HFF-Myc (cell line): ENCODE measurements at regions not wholly inside any gene's neighbourhood (a gene's known extent, or its start where the extent isn't known, plus 50 kb on each side); places are given as distances from the start of the nearest gene placed in this dataset.
"Not testable (repeated sequence)": the region's sequence is repeated elsewhere in the genome, so short reads cannot be mapped to it uniquely, and the experiment has no call there.

Experiments used
- DNase-seq: peaks from one replicate; pipeline ENCODE4 v3.0.0-alpha.2; 2011; ENCODE audit warnings: low read depth; ENCODE audit errors: extremely low read depth
- H3K4me3 ChIP-seq: replicated peaks from 2 replicates; pipeline ENCODE4 v1.5.1; 2011; ENCODE audit warnings: low read depth, mild to moderate bottlenecking, control low read depth, low read length

GRCh38 chr2:87531968-87532715 is 215.7 kb upstream of the PLGLB2 start:
- not testable (repeated sequence) for H3K4me3 ChIP-seq, DNase-seq

DNA sequence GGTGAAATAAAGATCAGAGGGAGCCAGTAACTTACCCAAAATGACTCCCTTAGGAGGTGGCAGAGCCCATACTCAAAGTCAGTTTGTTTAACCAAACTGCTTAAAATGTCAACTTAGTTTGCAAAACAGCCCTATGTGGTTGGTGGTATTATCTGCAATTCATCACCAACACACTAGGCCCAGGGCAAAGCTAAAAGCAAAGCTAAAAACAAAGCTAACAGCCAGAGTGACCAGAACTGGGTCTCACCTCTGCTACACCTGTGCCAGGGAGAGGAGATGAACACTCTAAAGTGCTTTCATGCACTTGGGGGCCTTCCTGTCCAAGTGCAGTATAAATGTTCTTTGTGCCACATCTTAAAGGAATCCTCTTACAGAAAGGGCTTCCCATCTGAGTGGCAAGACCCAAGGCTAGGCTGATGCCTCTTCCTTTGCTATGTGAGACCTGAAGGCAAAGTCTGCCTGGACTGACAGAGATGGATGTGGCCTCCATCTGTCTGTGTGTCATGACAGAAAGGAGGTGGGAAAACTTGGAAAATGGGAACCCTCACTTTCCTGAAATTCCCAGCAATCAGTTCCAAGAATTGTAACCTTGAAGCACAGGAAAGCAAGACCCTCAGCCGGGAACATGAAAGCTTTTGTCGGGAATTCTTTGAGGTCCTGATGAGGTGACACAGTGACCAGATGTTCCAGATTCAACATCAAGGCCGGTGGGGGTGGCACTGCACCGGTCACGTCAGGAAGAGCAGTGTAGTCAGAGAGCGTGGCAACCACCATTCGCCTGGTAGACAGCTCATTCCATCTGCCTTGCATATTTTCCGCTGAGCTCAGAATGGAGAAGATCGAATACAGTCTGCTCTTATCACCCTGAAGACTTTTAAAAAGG is 214.3 kb upstream of the PLGLB2 start:
- H3K4me3 ChIP-seq = not testable (repeated sequence)
- DNase-seq = peak; percentile 36

- H3K4me3 ChIP-seq, DNase-seq: not testable (repeated sequence)
These were observed 213.5 kb upstream of the PLGLB2 start for GRCh38 chr2:87534273-87534889.

GRCh38 chr2:87536427-87536826 is 211.5 kb upstream of the PLGLB2 start:
- DNase-seq, H3K4me3 ChIP-seq: not testable (repeated sequence)

DNA sequence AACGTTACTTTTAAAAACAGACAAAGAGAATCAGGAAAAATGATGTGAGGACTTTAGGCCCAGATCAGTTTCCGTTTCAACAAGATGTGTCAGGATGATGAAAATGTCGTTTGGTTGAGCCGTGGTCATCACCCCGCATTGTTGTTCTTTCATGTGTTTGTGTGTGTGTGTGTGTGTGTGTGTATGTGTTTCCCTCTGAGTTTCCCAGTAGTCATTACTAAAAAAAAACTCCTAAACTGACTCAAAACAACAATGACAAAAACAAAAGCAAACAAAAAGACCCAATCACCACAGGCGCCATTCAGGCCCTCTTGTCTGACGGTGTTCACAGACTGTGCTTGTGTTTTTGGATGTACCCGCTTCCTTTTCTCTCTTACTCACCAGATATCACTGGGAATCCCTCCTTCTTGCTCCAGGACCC is 210.6 kb upstream of the PLGLB2 start:
- not testable (repeated sequence) for DNase-seq, H3K4me3 ChIP-seq

DNA sequence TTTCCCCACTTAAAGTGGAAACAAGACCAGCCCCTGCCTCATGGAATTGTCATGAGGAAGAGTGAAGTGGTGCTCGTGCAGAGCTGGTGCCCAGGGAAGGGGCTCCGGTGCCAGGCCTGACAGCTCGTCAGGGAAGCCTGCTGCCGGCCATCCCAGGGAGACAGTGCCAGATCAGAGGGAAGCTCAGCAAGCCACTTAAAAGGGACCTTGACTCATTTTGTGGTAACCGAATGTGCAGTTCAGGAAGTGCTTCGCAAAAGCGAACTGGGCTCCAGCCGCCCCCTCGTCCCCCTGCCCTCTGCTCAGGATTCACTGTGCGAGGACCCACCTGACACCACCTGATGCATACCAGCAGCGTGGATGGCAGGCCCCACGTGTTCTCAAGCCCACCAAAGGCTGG is 209.6 kb upstream of the PLGLB2 start:
- H3K4me3 ChIP-seq, DNase-seq: not testable (repeated sequence)

GRCh38 chr2:87539151-87539943 is 208.5 kb upstream of the PLGLB2 start:
- not testable (repeated sequence) for H3K4me3 ChIP-seq

DNA sequence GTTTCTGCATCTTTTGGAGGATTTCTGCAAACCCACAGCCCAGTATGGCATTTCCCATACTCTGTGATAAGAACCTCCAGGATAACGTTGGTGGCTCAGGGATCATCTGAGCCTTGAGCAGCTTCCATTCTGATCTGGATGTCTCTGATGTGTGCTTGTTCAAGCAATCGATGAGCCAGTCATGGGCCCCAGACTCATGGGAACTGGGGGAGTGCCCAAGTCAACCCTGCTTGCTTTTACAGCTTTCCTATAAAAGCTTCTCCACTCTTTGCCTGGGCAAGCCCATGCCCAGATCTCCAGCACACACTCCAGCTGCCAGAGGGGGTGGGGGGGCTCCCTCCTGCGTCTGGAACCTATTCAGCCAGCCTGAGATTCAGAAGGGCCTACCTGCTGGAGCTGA is 207.6 kb upstream of the PLGLB2 start:
- not testable (repeated sequence) for H3K4me3 ChIP-seq, DNase-seq

More at GRCh38 chr2:87539151-87539943, 208.5 kb upstream of the PLGLB2 start:
- DNase-seq = not testable (repeated sequence)

DNA sequence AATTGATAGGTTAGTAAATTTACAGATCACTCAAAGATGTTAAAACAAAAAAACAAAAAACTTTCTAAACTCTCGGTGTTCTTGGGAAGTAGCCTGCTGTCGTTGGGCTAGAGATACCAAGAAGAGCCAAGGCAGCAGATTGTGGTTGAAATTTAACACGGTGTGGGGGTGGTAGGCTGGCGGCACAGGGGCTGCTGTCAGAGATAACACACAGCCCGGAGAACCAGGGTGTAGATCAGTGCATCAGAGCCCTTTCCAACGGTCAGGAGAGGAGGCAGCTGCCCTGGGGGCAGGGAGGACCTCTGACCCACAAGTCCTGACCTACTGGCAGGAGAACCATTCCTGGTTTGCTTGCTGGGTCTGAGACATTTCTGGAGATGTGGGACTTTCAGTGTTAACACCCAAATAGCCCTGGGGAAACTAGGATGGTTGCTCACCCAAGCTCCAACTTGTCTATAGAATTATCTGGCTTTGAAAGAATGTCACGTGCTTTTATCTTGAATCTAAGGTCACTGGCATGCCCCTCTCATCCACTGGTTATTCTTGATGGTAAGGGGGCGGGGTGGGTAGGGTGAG is 205.2 kb upstream of the PLGLB2 start:
- DNase-seq, H3K4me3 ChIP-seq: not testable (repeated sequence)

GRCh38 chr2:87543797-87544196 is 204.1 kb upstream of the PLGLB2 start:
- H3K4me3 ChIP-seq, DNase-seq: not testable (repeated sequence)

- not testable (repeated sequence) for H3K4me3 ChIP-seq, DNase-seq
These were observed 200.8 kb upstream of the PLGLB2 start for GRCh38 chr2:87547106-87547505.

- not testable (repeated sequence) for H3K4me3 ChIP-seq, DNase-seq
These were observed 199.9 kb upstream of the PLGLB2 start for GRCh38 chr2:87547966-87548365.

DNA sequence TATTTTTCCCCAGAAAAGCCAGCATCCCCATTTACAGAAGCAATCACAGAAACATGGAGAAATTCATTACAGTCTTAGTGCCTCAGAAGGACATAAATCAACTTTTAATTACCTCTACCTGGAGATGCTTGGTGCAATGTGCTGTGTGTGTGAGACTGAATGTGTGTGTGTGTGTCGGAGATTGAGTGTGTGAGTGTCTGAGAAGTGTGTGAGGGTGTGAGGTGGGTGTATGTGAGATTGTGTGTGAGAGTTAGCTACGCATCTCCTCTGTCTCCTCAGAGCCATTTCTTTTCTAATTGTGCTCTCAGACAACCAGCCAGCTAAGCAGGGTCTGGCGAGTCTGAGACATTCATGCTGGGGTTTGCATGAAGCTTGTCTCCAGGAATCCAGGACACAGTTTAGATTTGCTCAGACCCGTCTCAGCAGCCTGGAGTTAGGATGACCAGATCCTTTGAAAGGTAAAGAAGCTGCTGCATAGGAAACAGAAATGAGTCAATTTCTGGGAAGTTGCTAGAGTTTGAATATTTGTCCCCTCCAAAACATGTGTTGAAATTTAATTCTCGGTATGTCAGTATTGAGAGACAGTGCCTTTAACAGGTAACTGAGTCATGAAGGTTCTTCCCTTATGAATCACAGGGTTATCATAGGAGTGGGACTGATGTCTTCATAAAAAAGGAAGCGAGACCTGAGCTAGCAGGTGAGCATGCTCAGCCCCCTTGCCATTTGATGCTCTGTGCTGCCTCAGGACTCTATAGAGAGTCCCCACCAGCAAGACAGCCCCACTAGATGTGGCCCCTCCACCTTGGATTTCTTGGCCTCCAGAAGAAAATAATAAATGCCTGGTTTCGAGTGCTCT is 199.0 kb upstream of the PLGLB2 start:
- not testable (repeated sequence) for H3K4me3 ChIP-seq, DNase-seq

GRCh38 chr2:87549561-87550202 is 198.2 kb upstream of the PLGLB2 start:
- H3K4me3 ChIP-seq, DNase-seq: not testable (repeated sequence)

GRCh38 chr2:87554678-87555077 is 193.2 kb upstream of the PLGLB2 start:
- DNase-seq, H3K4me3 ChIP-seq: not testable (repeated sequence)

GRCh38 chr2:87555082-87555481 is 192.8 kb upstream of the PLGLB2 start:
- not testable (repeated sequence) for DNase-seq, H3K4me3 ChIP-seq
